ENCODE measurements at regions not wholly inside any gene's neighbourhood (a gene's known extent, or its start where the extent isn't known, plus 50 kb on each side); places are given as distances from the start of the nearest gene placed in this dataset.
"Not testable (repeated sequence)": the region's sequence is repeated elsewhere in the genome, so short reads cannot be mapped to it uniquely, and the experiment has no call there.

DNA sequence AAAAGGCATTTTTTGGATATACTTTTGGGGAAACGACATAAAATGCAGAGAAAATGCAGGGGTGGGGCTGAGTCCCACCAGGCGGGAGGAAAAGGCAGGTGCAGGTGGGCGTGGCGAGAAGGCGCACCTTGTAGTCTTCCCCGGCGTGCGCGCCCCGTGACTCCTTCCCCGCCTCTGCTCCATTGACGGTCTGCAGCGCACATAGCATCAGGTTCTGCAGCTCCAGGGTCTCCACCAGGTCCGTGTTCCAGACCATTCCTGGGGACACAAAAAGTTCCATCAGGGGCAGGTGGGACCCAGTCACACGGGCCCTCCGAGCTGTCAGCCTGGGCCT is 59.0 kb upstream of the TNK2 start:
- TF ChIP-seq, protein P1, sequence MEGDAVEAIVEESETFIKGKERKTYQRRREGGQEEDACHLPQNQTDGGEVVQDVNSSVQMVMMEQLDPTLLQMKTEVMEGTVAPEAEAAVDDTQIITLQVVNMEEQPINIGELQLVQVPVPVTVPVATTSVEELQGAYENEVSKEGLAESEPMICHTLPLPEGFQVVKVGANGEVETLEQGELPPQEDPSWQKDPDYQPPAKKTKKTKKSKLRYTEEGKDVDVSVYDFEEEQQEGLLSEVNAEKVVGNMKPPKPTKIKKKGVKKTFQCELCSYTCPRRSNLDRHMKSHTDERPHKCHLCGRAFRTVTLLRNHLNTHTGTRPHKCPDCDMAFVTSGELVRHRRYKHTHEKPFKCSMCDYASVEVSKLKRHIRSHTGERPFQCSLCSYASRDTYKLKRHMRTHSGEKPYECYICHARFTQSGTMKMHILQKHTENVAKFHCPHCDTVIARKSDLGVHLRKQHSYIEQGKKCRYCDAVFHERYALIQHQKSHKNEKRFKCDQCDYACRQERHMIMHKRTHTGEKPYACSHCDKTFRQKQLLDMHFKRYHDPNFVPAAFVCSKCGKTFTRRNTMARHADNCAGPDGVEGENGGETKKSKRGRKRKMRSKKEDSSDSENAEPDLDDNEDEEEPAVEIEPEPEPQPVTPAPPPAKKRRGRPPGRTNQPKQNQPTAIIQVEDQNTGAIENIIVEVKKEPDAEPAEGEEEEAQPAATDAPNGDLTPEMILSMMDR (conservative IDR thresholded peaks at IDR 0.05 in 1 of 2, IDR thresholded peaks at IDR 0.05 in 1 of 2; ENCODE audit: extremely low read depth in 1 of 2, insufficient read depth in 1 of 2, low read depth in 1 of 2, low read length in 2 of 2): not testable (repeated sequence)
- TF ChIP-seq EZH2 (IDR thresholded peaks at IDR 0.05; ENCODE audit: borderline replicate concordance, low read length): not testable (repeated sequence)

Data from mammary epithelial cell (primary cell).